ENCODE measurements at regions not wholly inside any gene's neighbourhood (a gene's known extent, or its start where the extent isn't known, plus 50 kb on each side); places are given as distances from the start of the nearest gene placed in this dataset.

- H3K27ac ChIP-seq, result peak overlapping the region; percentile 37 to 74 (median 50)
- H3K36me3 ChIP-seq, result no peaks in the 10 kb centered on the region
- H3K4me3 ChIP-seq, result no peak overlapping the region
- no peak for DNase-seq (ENCODE audit: low spot score in 2 of 2)
- WGBS, 2 donors, result 74 to 84% methylated on average over 6 of the region's 6 CpGs
- H3K27me3 ChIP-seq, result no peaks in the 10 kb centered on the region
- TF ChIP-seq POLR2A (IDR thresholded peaks at IDR 0.05) (no peak), CTCF (IDR thresholded peaks at IDR 0.05) (no peak), EP300 (IDR thresholded peaks at IDR 0.05) (no peak)
- peaks cover 0 to 41% (median 8%) of the 10 kb centered on the region in 4 donors for H3K4me1 ChIP-seq
- no peaks in the 10 kb centered on the region for H3K9me3 ChIP-seq
Observed at GRCh38 chr2:62293151-62293489, 97.2 kb downstream of the B3GNT2 start.

GRCh38 chr2:62292190-62292589, 96.3 kb downstream of the B3GNT2 start:
- WGBS, 2 donors, result 32 to 49% methylated on average over 4 of the region's 4 CpGs
- peak in 1 of 2 donors; percentile 32 for DNase-seq (ENCODE audit: low spot score in 2 of 2)
- H3K27ac ChIP-seq, result peak overlapping the region in 2 of 4 donors; percentile 46 to 74
- no peaks in the 10 kb centered on the region for H3K27me3 ChIP-seq
- no peaks in the 10 kb centered on the region for H3K9me3 ChIP-seq
- TF ChIP-seq CTCF (IDR thresholded peaks at IDR 0.05) (no peak), POLR2A (IDR thresholded peaks at IDR 0.05) (no peak), EP300 (IDR thresholded peaks at IDR 0.05) (peak in 1 of 2 donors; percentile 49)
- H3K36me3 ChIP-seq, result no peaks in the 10 kb centered on the region
- H3K4me3 ChIP-seq, result peak overlapping the region in 1 of 4 donors; percentile 5
- H3K4me1 ChIP-seq, result peaks cover 0 to 45% (median 10%) of the 10 kb centered on the region in 4 donors

DNA sequence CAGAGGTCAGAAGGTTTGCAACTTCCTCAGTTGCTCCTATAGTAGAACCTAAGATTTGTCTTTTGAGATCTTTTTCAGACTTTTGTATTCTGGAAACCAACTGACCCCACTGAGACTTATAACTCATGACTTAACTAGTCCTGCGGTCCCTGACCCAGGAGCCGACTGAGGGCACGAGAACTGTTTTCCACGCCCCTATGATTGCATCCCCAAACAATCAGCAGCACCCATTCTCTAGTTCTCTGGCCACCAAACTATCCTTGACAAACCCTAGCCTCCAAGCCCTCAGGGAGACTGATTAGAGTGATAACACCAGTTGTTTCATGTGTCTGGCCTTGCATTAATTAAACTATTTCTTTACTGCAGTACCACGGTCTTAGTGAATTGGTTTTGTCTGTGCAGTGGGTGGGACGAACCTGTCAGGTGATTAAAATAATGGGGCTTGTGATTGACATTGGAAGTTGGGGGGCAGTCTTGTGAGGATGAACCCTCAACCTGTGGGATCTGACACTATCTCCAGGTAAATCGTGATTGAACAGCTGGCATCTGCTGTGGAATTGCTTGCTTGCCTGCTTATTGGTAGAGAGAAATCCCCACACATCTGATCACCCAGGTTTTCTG, 95.7 kb downstream of the B3GNT2 start:
- H3K36me3 ChIP-seq, result no peaks in the 10 kb centered on the region
- 86 to 89% methylated on average over 7 of the region's 7 CpGs for WGBS, 2 donors
- TF ChIP-seq EP300 (IDR thresholded peaks at IDR 0.05) (no peak), POLR2A (IDR thresholded peaks at IDR 0.05) (no peak), CTCF (IDR thresholded peaks at IDR 0.05) (no peak)
- H3K27me3 ChIP-seq, result no peaks in the 10 kb centered on the region
- H3K4me3 ChIP-seq, result no peak overlapping the region
- H3K9me3 ChIP-seq, result no peaks in the 10 kb centered on the region
- H3K4me1 ChIP-seq, result peaks cover 0 to 45% (median 10%) of the 10 kb centered on the region in 4 donors
- DNase-seq (ENCODE audit: low spot score in 2 of 2), result no peak
- peak overlapping the region in 1 of 4 donors; percentile 74 for H3K27ac ChIP-seq

DNA sequence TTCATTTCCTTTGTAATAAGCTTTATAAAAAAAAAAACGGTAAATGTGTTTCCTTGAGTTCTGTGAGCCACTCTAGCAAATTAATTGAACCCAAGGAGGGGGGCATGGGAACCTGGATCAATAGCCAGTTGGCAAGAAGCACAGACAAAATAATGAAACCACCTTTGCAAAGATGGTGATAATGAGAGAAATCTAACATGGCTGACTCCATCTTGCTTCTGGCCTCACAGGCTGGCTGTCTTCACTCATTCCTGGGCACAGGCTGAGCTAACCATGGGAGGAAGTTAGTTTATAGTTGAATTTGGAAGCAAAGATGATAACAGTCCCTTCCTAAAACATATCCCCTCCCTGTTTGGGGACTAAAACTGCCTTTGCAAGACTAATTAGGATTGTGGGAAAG, 95.1 kb downstream of the B3GNT2 start:
- Histone ChIP-seq H3K27ac (no peak overlapping the region), H3K36me3 (no peaks in the 10 kb centered on the region), H3K27me3 (no peaks in the 10 kb centered on the region), H3K9me3 (no peaks in the 10 kb centered on the region), H3K4me1 (peaks cover 0 to 45% (median 10%) of the 10 kb centered on the region in 4 donors), H3K4me3 (no peak overlapping the region)
- WGBS, 2 donors, result 89 to 93% methylated on average over 1 of the region's 1 CpG
- DNase-seq (ENCODE audit: low spot score in 2 of 2), result no peak
- TF ChIP-seq CTCF (IDR thresholded peaks at IDR 0.05), result no peak
- no peak for TF ChIP-seq POLR2A (IDR thresholded peaks at IDR 0.05)
- TF ChIP-seq EP300 (IDR thresholded peaks at IDR 0.05), result no peak

GRCh38 chr2:62287899-62288880, 92.3 kb downstream of the B3GNT2 start:
- peak overlapping the region in 1 of 4 donors; percentile 17 for H3K27ac ChIP-seq

More at GRCh38 chr2:62287899-62288880, 92.3 kb downstream of the B3GNT2 start:
- no peak overlapping the region for H3K4me3 ChIP-seq
- DNase-seq (ENCODE audit: low spot score in 2 of 2), result peak in 1 of 2 donors; percentile 45
- no peak for TF ChIP-seq CTCF (IDR thresholded peaks at IDR 0.05)
- TF ChIP-seq POLR2A (IDR thresholded peaks at IDR 0.05), result no peak
- H3K27me3 ChIP-seq, result no peaks in the 10 kb centered on the region
- peaks cover 0 to 33% (median 7%) of the 10 kb centered on the region in 4 donors for H3K4me1 ChIP-seq
- WGBS, 2 donors, result 56 to 66% methylated on average over 8 of the region's 8 CpGs
- H3K36me3 ChIP-seq, result no peaks in the 10 kb centered on the region
- peaks cover 0 to 13% (median 0%) of the 10 kb centered on the region in 4 donors for H3K9me3 ChIP-seq

Measured in tibial nerve (tissue), 4 donors.